Fibroblast of mammary gland (primary cell): ENCODE measurements at regions not wholly inside any gene's neighbourhood (a gene's known extent, or its start where the extent isn't known, plus 50 kb on each side); places are given as distances from the start of the nearest gene placed in this dataset.

Source experiments
- DNase-seq: peaks from one replicate; pipeline ENCODE4 v3.0.0-alpha.2; 2010; ENCODE audit warnings: low read depth
- H3K4me3 ChIP-seq: 2 replicates; pipeline ENCODE4 v1.5.1; 2011; ENCODE audit warnings: low read depth, mild to moderate bottlenecking, low read length, moderate library complexity; ENCODE audit not compliant: control insufficient read depth
- CTCF ChIP-seq: conservative IDR thresholded peaks from 2 replicates; pipeline ENCODE4 v1.5.1; 2011; ENCODE audit warnings: low read depth, low read length, inconsistent platforms; ENCODE audit not compliant: control insufficient read depth, insufficient read depth

GRCh38 chr4:116949856-116950255 is 135.5 kb downstream of the TRAM1L1 start:
- no peak overlapping the region for H3K4me3 ChIP-seq
- no peak for DNase-seq
- TF ChIP-seq CTCF = no peak

DNA sequence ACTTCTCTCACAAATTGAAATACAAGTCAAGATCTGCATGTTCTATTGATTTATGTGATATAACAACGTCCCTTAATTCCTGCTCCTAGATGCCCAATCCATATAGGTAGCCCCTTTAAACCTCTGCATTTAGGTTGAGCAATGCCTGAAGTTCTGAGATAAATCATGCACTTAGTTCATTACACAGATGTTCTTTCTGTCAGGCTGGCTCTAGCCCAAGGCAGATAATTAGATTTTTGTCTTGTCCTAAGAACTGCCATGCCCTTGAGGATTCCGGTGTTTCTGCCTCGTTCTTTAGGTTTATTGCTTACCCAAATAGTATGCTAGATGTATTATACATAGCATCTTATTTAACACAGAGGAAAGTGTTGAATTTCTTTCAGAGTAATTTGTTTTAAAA is 143.1 kb downstream of the TRAM1L1 start:
- no peak for TF ChIP-seq CTCF
- no peak overlapping the region for H3K4me3 ChIP-seq
- DNase-seq = no peak

DNA sequence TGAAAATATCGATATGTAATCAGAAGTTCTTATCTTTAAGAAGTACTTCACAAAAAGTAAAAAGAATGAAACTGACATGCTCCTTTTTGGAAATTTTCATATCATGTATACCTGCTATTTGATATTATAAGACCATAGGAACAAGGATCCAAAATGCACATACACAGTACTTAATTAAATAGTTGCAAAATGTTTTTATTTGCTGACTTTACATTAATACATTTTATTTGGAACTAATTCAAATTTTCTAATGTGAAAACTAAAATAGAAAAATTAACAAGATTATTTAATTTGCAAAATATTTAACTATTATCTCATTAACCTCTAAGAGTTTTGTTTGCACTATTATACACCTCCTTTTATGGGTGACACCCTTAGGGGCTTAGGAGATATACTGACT is 155.0 kb downstream of the TRAM1L1 start:
- no peak for DNase-seq
- no peak overlapping the region for H3K4me3 ChIP-seq
- no peak for TF ChIP-seq CTCF

DNA sequence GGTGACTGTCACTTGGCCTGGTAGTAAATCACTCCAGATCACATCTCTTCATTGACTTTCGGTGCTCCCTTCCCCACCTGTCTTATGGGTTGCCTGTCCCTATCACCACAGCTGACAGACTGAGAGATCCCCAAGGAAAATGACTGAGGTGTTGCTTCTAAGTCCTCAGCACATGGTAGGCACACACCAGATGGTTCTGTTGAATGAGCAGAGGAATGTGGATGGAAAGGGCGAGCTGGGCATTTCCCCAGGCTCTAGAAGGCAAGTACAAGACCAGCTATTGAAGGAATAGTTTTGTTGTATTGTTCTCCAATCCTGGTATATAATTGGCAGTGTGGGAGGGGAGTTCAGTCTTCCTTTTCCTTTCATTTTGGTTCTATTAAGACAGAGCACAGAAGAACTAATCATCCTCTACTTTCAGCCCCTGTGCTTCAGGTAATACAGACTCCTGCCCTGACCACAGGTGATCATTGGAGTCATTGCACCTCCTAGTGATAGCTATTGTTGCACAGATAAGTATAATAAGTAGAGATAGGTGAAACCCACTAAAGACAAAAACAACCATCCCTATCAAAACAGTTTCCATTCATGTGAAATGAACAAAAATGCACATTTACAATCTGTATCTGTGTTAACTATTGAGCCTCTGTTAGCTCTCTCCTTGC is 158.6 kb downstream of the TRAM1L1 start:
- H3K4me3 ChIP-seq = no peak overlapping the region
- DNase-seq = no peak
- TF ChIP-seq CTCF = no peak

- TF ChIP-seq CTCF = no peak
- no peak for DNase-seq
- H3K4me3 ChIP-seq = no peak overlapping the region
Measured at GRCh38 chr4:116925900-116926457, 159.4 kb downstream of the TRAM1L1 start.

- DNase-seq = no peak
- no peak for TF ChIP-seq CTCF
- H3K4me3 ChIP-seq = no peak overlapping the region
Measured at GRCh38 chr4:116923389-116923788, 162.0 kb downstream of the TRAM1L1 start.
